NCI-H510A treated with DMSO at 0.1 percent for 48 hours (cell line): ENCODE measurements at regions not wholly inside any gene's neighbourhood (a gene's known extent, or its start where the extent isn't known, plus 50 kb on each side); places are given as distances from the start of the nearest gene placed in this dataset.
"Not testable (repeated sequence)": the region's sequence is repeated elsewhere in the genome, so short reads cannot be mapped to it uniquely, and the experiment has no call there.

Source experiments
- DNase-seq: peaks from one replicate; lab custom pipeline; 2025; lab: John Stamatoyannopoulos, UW

DNA sequence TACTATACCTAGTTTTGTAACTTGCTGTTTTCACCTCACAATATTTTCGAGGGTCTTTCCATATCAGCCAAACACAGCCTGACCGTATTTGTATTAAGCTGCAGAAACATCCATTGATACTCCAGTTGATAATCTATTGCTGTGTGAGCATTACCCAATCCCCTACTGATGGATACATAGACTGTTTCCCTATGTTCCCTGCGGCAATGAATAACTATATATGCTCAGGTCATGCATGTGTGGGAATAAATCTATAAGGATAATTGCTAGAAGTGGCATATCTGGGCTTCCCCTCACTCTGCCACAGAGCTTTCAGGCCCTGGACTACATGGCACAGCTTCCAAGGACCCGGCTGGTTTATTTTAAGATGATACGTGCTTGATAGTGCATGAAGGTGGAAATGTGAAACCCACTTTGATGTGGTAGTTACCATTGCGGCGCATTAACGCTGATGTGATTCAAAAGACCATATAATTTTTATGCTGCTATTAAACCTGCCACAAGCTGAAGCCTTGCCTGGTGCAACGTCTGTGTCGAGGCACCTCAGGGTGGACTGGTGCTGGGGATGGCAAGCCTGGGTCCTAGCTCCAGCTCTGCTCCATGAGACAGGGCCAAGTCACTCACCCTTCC lies 81.4 kb upstream of the KCNK12 start:
- DNase-seq = peak; percentile 66

DNA sequence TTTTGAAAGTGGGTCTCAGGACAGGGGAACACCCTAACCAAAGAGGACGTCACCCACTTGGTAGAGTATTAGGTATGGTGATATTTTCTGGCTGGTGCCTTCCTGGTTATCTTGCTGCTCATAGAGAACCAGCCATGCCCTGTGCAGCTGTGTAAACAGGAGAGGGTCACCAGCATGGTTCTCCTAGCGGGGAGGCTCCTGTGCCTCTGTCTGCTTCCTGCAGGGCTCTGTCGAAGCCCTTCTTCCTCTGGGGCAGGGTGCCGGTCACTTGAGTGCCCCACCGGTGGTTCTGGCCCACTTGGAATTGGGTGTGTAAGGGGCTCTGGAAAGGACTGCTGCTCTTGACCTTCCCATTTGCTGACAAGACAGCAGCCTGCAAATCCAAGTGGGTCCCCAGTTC lies 80.5 kb upstream of the KCNK12 start:
- DNase-seq = peak; percentile 68

DNA sequence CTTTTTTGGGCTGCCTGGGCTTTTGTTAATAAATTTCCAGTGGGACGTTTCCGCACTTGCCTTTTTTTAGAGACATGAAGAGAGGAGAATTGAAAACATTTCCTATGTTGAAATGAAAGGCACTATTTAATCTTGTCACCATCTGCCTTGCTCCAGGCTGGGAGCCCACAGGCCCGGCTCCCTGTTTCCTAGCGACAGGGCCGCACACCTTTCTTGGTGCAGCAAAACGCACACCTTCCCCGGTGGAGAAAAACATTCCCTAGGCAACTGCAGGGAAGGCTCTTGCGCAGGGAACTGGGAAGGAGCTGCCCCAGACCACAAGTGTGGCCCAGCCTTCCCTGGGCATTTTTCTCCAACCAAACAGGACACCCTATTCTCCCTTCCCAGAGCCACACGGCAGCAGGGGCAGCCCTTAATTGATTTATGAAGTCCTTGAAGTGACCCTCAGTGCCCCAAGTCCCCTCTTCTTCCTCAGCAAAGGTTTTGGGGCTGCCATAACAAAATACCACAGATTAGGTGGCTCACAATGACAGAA lies 79.3 kb upstream of the KCNK12 start:
- no peak for DNase-seq

DNA sequence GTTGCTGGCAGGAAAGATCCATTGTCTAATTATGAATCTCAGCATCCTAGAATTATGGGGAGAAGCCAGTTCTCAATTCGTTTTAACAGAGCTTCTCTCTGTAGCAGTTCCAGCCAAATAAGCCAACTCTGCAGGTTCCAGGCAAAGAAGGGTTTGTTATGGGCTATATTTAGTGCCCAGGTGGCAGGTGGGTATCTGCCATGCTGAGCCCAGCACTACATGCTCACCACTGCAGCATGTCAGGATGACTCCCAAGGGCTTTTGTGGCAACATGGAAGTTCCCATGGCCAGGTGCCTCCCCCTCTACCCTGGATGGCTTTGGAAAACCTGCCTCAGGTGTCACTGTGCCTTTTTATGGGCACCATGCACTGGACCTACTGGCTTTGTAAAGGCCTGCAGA lies 74.5 kb upstream of the KCNK12 start:
- no peak for DNase-seq

DNA sequence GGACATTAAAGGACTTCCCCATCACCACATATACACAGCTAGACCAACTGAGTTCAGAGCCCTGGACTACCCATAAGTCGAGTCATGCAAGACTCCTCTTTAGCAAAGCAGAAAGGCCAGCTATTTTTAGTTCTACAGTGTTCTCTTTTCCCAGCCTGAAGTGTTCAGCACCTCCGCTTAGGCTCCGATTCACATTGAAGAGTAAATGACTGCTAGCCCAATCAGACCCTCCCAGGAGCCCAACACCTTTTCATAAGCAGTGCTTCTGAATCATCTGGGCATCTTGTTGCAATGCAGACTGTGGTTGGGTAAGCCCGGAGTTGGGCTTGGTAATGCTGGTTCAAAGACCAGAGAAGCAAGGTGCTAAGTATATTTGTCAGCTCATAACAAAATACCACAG lies 73.6 kb upstream of the KCNK12 start:
- no peak for DNase-seq

DNA sequence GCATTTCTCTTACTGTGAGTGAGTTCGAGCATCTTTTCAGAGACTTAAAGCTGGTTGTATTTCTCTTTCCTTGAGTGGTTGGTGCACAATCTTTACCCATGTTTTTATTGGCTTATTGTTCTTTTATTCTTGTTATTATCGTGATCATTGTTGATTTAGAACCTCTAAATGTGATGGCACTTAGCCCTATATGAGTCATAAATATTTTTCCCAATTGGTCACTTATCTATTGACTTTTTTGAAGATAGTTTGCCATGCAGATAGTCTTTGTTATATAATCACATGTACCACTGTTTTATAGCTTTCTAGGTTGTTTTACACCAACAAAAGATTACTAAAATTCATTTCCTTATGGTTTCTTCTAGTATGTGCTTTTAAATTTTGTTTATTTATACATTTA lies 70.6 kb upstream of the KCNK12 start:
- no peak for DNase-seq

DNA sequence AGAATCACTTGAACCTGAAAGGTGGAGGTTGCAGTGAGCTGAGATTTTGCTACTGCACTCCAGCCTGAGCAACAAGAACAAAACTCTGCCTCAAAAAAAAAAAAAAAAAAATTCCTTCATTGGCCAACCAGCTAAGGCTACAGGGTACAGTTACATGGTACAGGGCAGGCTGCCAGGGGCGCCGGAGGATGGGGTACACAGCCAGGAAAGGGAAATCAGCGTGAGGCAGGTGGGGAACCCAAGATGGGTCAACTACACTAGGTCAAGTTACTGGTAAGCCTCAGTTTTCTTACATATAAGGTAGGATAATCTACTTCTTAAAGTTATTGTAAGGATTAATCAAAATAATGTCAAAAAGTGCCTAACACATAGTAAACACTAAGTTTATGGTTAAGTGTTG lies 69.6 kb upstream of the KCNK12 start:
- no peak for DNase-seq

DNA sequence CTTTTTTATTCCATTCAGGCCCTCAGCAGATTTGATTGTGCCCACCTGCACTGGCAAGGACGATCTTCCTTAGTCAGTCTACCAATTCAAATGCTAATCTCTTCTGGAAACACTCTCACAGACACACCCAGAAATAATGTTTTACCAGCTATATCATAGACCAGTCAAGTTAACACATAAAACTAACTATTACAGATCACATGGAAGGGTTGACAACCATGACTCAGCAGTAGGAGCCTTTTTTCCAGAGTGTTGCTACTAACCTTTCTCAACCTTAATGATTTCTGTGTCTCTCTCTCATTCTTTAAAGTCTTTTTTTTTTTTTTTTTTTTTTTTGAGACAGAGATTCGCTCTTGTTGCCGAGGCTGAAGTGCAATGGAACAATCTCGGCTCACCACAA lies 68.7 kb upstream of the KCNK12 start:
- DNase-seq = no peak

DNA sequence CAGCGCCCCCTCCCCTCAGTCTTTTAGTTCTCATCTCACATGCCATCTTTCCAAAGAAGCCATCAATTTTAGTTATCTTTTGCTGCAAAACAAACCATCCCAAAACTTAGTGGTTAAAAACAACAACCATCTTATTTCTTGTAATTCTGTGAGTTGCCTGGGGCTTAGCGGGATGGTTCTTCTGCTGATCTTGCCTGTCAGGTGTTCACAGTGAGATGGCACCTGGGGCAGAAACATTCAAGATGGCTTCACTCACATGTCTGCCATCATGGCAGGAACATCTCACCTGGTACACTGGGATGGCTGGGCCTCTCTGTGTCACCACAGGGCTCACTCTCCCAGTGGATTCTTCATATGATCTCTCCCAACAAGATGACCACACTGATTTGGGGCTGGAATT lies 67.6 kb upstream of the KCNK12 start:
- DNase-seq = no peak

DNA sequence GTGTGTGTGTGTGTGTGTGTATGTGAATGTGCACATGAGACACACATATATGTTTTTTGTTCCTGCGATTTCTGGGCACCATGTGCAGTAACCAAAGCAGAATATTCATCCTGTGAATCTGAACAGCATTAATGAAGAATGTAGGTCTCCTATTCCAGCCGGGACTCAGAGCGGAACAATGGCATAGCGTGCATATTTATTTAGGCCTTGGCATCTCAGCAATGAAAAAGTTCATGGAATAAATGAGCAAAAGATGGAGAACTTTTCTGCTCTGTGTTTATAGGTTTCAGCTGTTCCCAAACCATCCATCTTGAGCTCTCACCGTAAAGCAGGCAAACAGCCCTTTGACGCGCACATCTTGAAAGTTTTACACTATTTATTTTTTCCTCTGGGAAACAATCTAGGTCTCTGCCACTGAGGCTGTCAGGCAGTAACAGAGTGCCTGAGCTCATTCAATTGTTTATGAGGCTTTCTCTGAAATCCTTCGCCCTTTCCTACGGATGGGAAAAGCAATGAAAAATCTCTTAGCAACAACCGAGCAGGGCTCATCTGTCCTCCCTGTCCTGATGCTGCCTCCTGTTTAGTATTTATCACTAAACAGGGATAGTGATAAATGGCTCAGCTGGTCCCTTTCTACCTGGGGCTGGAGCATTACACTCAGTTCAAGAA lies 65.9 kb upstream of the KCNK12 start:
- DNase-seq = no peak

DNA sequence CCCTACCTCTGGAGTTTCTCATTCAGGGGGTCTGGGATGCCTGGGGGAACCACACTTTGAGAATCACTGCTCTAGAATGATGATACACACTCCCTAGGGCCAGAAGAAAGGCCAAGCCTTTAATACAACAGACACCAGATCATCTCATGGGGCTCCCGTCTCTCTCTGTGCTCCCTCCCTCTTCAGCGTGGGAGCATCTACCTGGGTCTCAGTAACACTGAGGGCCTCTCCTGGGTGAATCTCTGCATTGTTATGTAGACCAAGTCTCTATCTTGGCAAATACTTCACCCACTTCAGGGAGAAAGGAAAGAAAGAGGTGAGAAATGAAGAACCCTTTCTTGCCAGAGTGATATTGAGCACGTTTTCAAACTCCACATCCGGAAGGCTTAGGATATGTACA lies 65.4 kb upstream of the KCNK12 start:
- DNase-seq = no peak

DNA sequence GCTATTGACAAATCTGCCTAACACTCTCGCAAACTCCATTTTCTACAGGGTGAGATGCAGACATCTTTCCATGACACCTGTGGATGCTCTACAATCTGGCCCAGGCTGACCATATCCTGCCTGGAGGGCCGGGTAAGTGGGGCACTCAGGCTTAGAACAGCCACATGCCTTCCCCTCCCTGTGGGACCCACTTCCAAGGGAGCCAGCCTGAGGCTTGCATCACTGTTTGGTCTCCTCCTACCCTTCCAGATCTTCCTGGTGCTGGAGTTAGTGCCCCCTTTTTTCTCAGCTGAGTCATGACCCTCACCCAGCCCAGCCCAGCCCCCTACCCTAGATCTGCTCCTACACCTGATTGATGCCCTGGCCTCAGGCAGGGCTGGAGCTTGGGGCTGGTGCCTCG lies 62.0 kb upstream of the KCNK12 start:
- no peak for DNase-seq

DNA sequence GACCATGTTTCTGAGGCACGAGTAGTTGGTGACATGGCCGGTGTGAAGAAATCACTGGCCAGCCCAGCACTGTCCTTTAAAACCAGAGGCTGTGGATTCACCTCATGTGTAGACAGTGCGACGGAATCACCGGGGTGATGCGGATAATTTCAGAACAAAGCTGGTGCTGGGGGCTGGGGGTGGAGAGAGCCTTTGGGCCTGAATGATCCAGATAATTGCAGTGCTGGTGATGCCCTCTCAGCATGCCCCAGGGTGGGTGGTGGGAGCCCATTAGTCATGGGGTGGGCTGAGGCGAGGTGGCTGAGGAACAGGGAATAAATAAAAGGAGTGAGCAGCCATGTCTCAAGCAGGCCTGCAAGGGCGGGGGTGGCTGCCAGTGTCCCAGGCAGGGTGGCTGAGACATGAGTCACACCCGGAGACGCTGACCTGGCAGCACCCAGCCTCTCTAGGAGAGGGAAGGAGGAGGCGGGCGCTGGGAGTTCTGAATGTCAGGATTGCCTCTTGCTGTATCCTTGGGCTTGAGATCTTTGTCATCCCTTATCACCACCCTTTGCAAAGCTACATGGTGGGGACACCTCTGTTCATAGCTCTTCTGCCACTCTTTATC lies 61.1 kb upstream of the KCNK12 start:
- DNase-seq = no peak

DNA sequence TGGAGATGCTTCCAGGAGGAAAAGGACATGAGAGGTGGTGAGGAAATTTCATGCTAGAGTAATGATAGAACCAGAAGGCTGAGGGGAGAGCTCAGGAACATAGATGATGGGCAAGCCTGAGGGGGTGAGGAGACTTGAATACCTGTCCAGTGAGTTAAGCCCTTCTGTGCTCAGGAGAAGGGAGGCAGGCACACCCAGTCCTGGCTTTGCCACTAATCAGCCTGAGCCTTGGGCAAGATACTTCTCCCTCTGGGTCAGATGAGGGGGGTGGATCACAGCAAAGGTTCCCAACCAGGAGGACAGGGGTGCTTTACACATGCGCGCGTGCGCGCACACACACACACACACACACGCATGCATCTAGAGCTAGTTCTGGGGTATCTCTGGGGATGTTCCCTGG lies 60.5 kb upstream of the KCNK12 start:
- DNase-seq = no peak

DNA sequence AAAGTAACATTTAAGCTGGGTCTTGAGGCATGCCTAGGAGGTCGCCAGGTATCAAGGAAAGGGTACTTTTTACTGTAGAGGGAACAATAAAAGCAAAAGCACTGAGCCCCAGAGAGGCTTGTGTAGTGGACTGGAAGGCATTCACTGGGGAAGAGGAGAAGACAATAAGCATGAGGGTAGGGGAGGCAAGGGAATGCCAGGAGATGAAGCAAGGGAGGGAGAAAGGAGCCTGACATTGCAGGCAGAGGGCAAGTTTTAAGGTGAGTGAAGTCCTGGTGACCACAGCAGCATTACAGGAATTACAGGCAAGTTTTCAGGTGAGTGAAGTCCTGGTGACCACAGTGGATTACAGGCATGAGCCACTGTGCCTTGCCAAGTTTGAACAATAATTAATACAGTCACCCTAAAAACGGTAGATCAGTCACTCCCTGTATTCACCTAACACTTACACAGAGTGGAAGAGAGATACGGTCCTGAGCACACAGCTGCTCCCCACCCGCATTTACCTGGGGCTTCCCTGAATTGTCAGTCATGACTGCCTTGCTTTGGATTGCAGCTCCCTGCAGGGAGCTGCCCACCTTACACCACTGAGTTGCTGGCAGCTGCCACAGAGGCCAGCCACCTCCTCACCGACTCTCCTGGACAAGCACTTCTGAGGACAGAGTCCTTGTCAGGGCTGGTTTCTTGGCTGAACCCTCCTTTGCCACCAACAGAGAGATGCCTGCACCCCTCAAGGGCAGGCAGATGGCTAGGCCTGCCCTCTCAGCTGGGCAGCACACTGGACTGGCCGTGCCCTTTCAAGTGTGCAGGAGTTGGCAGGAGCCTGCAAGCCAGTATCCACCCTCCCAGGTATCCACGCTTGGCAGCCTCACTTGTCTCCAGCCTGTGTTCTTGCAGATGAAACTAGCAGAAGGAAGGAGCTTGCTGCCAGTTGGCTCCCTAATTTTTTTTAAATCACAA lies 59.0 kb upstream of the KCNK12 start:
- no peak for DNase-seq

DNA sequence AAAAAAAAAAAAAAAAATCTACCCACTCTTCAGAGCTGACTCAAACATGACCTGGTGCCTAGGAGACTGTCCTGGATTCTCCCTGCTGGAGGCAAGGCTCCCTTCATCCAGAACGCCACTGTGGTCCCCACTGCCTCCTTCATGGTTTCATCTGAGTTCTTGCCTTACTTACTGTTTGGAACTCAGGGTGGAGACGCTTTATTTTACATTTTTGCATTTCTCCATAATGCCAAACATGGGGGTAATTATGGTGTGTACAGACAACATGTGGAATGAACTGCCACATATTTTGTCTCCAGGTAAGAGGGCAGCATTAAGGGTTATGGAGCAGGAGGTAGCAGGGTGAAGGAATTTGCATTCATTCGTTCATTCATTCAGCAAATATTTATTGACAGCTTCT lies 58.1 kb upstream of the KCNK12 start:
- DNase-seq = no peak

DNA sequence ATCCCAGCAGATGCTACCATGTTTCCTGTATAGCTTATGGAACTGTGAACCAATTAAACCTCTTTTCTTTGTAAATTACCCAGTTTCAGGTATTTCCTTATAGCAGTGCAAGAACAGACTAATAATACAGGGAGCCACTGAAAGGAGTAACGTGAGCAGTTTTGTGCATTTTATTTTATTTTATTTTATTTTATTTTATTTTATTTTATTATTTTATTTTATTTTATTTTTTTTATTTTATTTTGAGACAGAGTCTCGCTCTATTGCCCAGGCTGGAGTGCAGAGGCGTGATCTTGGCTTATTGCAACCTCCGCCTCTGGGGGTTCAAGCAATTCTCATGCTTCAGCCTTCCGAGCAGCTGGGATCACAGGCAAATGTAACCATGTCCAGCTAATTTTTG lies 55.9 kb upstream of the KCNK12 start:
- DNase-seq = no peak

DNA sequence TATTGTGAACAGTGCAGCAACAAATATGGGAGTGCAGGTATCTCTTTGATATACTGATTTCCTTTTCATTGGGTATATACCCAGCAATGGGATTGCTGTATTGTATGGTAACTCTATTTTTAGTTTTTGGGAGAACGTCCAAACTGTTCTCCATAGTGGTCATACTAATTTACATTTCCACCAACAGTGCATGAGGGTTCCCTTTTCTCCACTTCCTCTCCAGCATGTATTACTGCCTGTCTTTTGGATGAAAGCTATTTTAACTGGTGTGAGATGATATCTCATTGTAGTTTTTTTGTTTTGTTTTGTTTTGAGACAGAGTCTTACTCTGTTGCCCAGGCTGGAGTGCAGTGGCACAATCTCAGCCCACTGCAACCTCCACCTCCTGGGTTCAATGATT lies 52.4 kb upstream of the KCNK12 start:
- DNase-seq = not testable (repeated sequence)

DNA sequence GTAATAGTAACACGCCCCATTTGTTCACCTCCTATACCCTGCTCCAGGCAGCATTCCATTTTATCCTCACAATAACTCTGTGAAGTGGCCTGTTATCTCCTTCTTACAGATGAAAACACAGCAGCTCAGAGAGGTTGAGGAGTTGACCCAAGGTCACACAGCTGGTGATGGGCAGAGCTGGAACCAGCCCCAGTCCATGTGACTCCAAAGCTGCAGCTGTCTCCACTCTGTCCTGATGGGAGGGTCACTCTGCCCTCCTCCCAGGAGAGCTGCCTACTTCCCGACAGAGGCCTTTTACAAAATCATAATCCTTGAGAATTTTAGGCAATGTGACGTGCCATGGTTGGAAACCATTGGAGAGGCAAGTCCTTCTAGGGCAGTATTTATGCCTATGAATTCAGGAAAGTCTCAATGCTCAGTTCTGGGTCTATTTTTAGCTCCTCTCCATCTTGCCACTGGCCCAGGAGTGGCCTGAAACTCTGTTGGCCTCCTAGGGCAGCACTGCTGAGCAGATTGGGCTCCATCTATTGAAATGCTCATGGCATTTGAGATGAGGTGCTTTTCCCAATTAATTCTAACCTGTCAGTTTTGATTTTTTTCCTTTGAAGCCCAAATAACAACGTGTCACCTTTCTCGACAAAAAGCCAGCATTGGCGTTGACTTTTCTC lies 50.1 kb upstream of the KCNK12 start:
- DNase-seq = no peak
